ENCODE measurements at regions not wholly inside any gene's neighbourhood (a gene's known extent, or its start where the extent isn't known, plus 50 kb on each side); places are given as distances from the start of the nearest gene placed in this dataset.
A peak's percentile ranks its signal among the peaks of the same experiment; 100 is the strongest.

- no peak for TF ChIP-seq RCOR1 (IDR thresholded peaks at IDR 0.05; ENCODE audit: insufficient replicate concordance, low read length)
Observed at GRCh38 chr4:138680989-138681604, 334.5 kb upstream of the NOCT start (continued).

DNA sequence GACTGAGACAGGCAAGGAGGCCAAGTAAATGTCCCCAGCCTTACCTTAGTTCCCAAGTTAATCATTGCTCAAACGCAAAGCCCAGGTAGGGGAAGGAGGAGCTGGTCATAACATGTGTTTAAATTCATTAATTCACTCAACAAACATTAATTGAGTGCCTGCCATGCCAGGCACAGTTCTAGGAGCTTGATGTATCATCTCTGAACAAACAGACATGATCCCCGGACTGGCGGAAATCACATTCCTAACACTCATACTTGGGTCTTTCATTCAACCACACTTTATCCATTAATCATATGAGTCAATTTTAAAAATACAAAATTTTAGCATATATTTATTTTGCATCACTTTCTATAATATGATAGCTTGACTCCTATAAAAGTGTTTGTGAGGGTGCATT, 335.3 kb upstream of the NOCT start:
- Histone ChIP-seq H3K9me3 (ENCODE audit: control insufficient read depth, insufficient read depth, low read length) (peaks cover 3% of the 10 kb centered on the region; the same call in 1 of the 2 replicates), H2AK5ac (ENCODE audit: low read depth, low read length) (peak overlapping the region; percentile 44), H3K36me3 (ENCODE audit: control insufficient read depth, insufficient read depth, low read length) (no peaks in the 10 kb centered on the region), H2BK15ac (ENCODE audit: low read depth, low read length) (peak overlapping the region; percentile 78; the same call in 1 of the 3 replicates), H3K27me3 (ENCODE audit: control insufficient read depth, insufficient read depth, low read length) (no peaks in the 10 kb centered on the region), H4K20me1 (ENCODE audit: insufficient read depth, low read length) (no peaks in the 10 kb centered on the region), H2AFZ (replicated peaks; ENCODE audit: low read length, poor library complexity) (no peak overlapping the region), H3K9me1 (ENCODE audit: insufficient read depth, low read length) (no peaks in the 10 kb centered on the region), H3K79me1 (ENCODE audit: low read depth in 1 of 2, low read length in 2 of 2) (no peaks in the 10 kb centered on the region), H2AK9ac (replicated peaks; ENCODE audit: low read depth, low read length, poor library complexity) (no peak overlapping the region), H3K18ac (ENCODE audit: low read depth, low read length) (peak overlapping the region; percentile 55; the same call in 1 of the 2 replicates), H3K4me1 (ENCODE audit: control insufficient read depth, insufficient read depth, low read length) (peaks cover 2% of the 10 kb centered on the region; the same call in 1 of the 2 replicates), H3K4ac (ENCODE audit: low read depth, low read length) (0 out of 2 replicates have a peak overlapping the region, but pooled peaks have one; percentile 86), H3K4me2 (ENCODE audit: low read depth, low read length) (no peak overlapping the region), H2BK20ac (ENCODE audit: low read depth, low read length) (peak overlapping the region; percentile 46; the same call in 1 of the 2 replicates), H4K91ac (ENCODE audit: insufficient read depth, low read depth, low read length) (0 out of 2 replicates have a peak overlapping the region, but pooled peaks have one; percentile 28), H2BK120ac (ENCODE audit: low read depth, low read length) (peak overlapping the region; percentile 53; the same call in 1 of the 2 replicates), H3K9ac (ENCODE audit: low read depth, low read length) (no peak overlapping the region), H2BK5ac (ENCODE audit: low read depth, low read length, poor library complexity, severe bottlenecking) (no peak overlapping the region), H3K14ac (replicated peaks; ENCODE audit: low read depth, low read length) (no peak overlapping the region), H4K8ac (ENCODE audit: low read depth in 2 of 2, low read length in 2 of 2) (0 out of 4 replicates have a peak overlapping the region, but pooled peaks of 1 of the 2 experiments have one; percentile 4), H3K23ac (ENCODE audit: low read depth, low read length) (no peak overlapping the region), H3K27ac (ENCODE audit: insufficient read depth, low read length) (no peak overlapping the region), H3K56ac (ENCODE audit: extremely low read depth, insufficient read depth, low read length) (0 out of 2 replicates have a peak overlapping the region, but pooled peaks have one; percentile 21), H3K4me3 (ENCODE audit: insufficient read depth, low read depth, low read length) (no peak overlapping the region), H4K5ac (ENCODE audit: low read depth, low read length) (no peak overlapping the region; the same call in 1 of the 2 replicates)
- DNase-seq (no peak), ATAC-seq (ENCODE audit: low read depth) (no peak)
- ChIA-PET POLR2A (ENCODE audit: unreplicated experiment) (interaction anchor here (0.5 to 0.6 kb wide), 2 partner anchors 123 to 1028 kb away, joined by 3 to 5 read pairs; no protein-coding TSS in a partner anchor), CTCF (interaction anchor here (0.6 to 3.1 kb wide), 16 partner anchors 15 to 1056 kb away, joined by 3 to 17 read pairs (median 4); no protein-coding TSS in a partner anchor)
- WGBS, 2 experiments (ENCODE audit: extremely low coverage in 2 of 2, insufficient read length in 1 of 2) = no CpG with 5 or more reads among the region's 3 CpGs
- intact Hi-C loops (cut with micrococcal nuclease) = loop anchor here (2.0 to 5.0 kb wide), 7 partner anchors 237 to 1555 kb away; partner anchors contain the start of gene PCDH18
- in situ Hi-C loops (cut with MboI; ENCODE audit: low sequenced_read_pairs) = loop anchor here (5.0 to 25.0 kb wide), 5 partner anchors 495 to 1543 kb away; partner anchors contain the start of gene PCDH18
- dilution Hi-C loops (cut with HindIII; ENCODE audit: low sequenced_read_pairs, unreplicated experiment) = no loop called here
- BruUV-seq (replicated peaks) = no TSS peak
- no peak for TF ChIP-seq FOS (IDR thresholded peaks at IDR 0.05; ENCODE audit: low read depth, low read length)
- no peak for TF ChIP-seq CHD1 (IDR thresholded peaks at IDR 0.05; ENCODE audit: low read depth, low read length)
- TF ChIP-seq, protein P1, sequence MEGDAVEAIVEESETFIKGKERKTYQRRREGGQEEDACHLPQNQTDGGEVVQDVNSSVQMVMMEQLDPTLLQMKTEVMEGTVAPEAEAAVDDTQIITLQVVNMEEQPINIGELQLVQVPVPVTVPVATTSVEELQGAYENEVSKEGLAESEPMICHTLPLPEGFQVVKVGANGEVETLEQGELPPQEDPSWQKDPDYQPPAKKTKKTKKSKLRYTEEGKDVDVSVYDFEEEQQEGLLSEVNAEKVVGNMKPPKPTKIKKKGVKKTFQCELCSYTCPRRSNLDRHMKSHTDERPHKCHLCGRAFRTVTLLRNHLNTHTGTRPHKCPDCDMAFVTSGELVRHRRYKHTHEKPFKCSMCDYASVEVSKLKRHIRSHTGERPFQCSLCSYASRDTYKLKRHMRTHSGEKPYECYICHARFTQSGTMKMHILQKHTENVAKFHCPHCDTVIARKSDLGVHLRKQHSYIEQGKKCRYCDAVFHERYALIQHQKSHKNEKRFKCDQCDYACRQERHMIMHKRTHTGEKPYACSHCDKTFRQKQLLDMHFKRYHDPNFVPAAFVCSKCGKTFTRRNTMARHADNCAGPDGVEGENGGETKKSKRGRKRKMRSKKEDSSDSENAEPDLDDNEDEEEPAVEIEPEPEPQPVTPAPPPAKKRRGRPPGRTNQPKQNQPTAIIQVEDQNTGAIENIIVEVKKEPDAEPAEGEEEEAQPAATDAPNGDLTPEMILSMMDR (conservative IDR thresholded peaks at IDR 0.05; ENCODE audit: low read depth, low read length) = no peak
- TF ChIP-seq MXI1 (IDR thresholded peaks at IDR 0.05; ENCODE audit: borderline replicate concordance, low read depth, low read length) = no peak
- no peak for TF ChIP-seq CEBPB (IDR thresholded peaks at IDR 0.05; ENCODE audit: low read depth, low read length)
- TF ChIP-seq, protein P2, sequence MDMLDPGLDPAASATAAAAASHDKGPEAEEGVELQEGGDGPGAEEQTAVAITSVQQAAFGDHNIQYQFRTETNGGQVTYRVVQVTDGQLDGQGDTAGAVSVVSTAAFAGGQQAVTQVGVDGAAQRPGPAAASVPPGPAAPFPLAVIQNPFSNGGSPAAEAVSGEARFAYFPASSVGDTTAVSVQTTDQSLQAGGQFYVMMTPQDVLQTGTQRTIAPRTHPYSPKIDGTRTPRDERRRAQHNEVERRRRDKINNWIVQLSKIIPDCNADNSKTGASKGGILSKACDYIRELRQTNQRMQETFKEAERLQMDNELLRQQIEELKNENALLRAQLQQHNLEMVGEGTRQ (IDR thresholded peaks at IDR 0.05; ENCODE audit: low read depth, low read length) = no peak
- TF ChIP-seq, protein P3, sequence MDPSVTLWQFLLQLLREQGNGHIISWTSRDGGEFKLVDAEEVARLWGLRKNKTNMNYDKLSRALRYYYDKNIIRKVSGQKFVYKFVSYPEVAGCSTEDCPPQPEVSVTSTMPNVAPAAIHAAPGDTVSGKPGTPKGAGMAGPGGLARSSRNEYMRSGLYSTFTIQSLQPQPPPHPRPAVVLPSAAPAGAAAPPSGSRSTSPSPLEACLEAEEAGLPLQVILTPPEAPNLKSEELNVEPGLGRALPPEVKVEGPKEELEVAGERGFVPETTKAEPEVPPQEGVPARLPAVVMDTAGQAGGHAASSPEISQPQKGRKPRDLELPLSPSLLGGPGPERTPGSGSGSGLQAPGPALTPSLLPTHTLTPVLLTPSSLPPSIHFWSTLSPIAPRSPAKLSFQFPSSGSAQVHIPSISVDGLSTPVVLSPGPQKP (IDR thresholded peaks at IDR 0.05; ENCODE audit: borderline replicate concordance, low read depth, low read length) = no peak
- no peak for TF ChIP-seq RCOR1 (IDR thresholded peaks at IDR 0.05; ENCODE audit: insufficient replicate concordance, low read length)
- no peak for TF ChIP-seq SMC3 (IDR thresholded peaks at IDR 0.05; ENCODE audit: low read depth, low read length)
- no peak for TF ChIP-seq RFX5 (IDR thresholded peaks at IDR 0.05; ENCODE audit: low read depth, low read length)
- no peak for TF ChIP-seq RAD21 (IDR thresholded peaks at IDR 0.05; ENCODE audit: low read length)
